ENCODE measurements at regions not wholly inside any gene's neighbourhood (a gene's known extent, or its start where the extent isn't known, plus 50 kb on each side); places are given as distances from the start of the nearest gene placed in this dataset.

- DNase-seq (ENCODE audit: low read depth, low spot score) = no peak
These were observed 168.8 kb upstream of the PPP2R2D start for GRCh38 chr10:131731780-131732630.

- no peak for DNase-seq (ENCODE audit: low read depth, low spot score)
These were observed 168.1 kb upstream of the PPP2R2D start for GRCh38 chr10:131732631-131733127.

GRCh38 chr10:131733596-131733995 is 167.2 kb upstream of the PPP2R2D start:
- no peak for DNase-seq (ENCODE audit: low read depth, low spot score)

GRCh38 chr10:131735577-131735976 is 165.2 kb upstream of the PPP2R2D start:
- no peak for DNase-seq (ENCODE audit: low read depth, low spot score)

- DNase-seq (ENCODE audit: low read depth, low spot score) = no peak
These were observed 164.4 kb upstream of the PPP2R2D start for GRCh38 chr10:131736321-131736980.

GRCh38 chr10:131737543-131738395 is 163.0 kb upstream of the PPP2R2D start:
- no peak for DNase-seq (ENCODE audit: low read depth, low spot score)

- DNase-seq (ENCODE audit: low read depth, low spot score) = no peak
These were observed 162.4 kb upstream of the PPP2R2D start for GRCh38 chr10:131738396-131738735.

GRCh38 chr10:131739206-131739605 is 161.6 kb upstream of the PPP2R2D start:
- DNase-seq (ENCODE audit: low read depth, low spot score) = no peak

GRCh38 chr10:131742500-131742951 is 158.3 kb upstream of the PPP2R2D start:
- no peak for DNase-seq (ENCODE audit: low read depth, low spot score)

- peak; percentile 34 for DNase-seq (ENCODE audit: low read depth, low spot score)
These were observed 157.3 kb upstream of the PPP2R2D start for GRCh38 chr10:131743190-131744151.

- DNase-seq (ENCODE audit: low read depth, low spot score) = no peak
These were observed 156.5 kb upstream of the PPP2R2D start for GRCh38 chr10:131744346-131744745.

- no peak for DNase-seq (ENCODE audit: low read depth, low spot score)
These were observed 155.2 kb upstream of the PPP2R2D start for GRCh38 chr10:131745591-131745990.

- no peak for DNase-seq (ENCODE audit: low read depth, low spot score)
These were observed 154.5 kb upstream of the PPP2R2D start for GRCh38 chr10:131746241-131746711.

- no peak for DNase-seq (ENCODE audit: low read depth, low spot score)
These were observed 154.0 kb upstream of the PPP2R2D start for GRCh38 chr10:131746785-131747184.

GRCh38 chr10:131747251-131747650 is 153.6 kb upstream of the PPP2R2D start:
- no peak for DNase-seq (ENCODE audit: low read depth, low spot score)

GRCh38 chr10:131747791-131748190 is 153.0 kb upstream of the PPP2R2D start:
- DNase-seq (ENCODE audit: low read depth, low spot score) = no peak

- no peak for DNase-seq (ENCODE audit: low read depth, low spot score)
These were observed 152.6 kb upstream of the PPP2R2D start for GRCh38 chr10:131748191-131748590.

- DNase-seq (ENCODE audit: low read depth, low spot score) = peak; percentile 39
These were observed 151.7 kb upstream of the PPP2R2D start for GRCh38 chr10:131748831-131749766.

GRCh38 chr10:131749767-131750142 is 151.1 kb upstream of the PPP2R2D start:
- DNase-seq (ENCODE audit: low read depth, low spot score) = no peak
